NK-92 treated with Interleukin-12 subunit alpha and Interleukin-12 subunit beta, amount 100 ng/mL, for 24 hours (cell line): ENCODE measurements at regions not wholly inside any gene's neighbourhood (a gene's known extent, or its start where the extent isn't known, plus 50 kb on each side); places are given as distances from the start of the nearest gene placed in this dataset.

Experiments used
- DNase-seq: peaks from one replicate; lab custom pipeline; 2025; lab: John Stamatoyannopoulos, UW

DNA sequence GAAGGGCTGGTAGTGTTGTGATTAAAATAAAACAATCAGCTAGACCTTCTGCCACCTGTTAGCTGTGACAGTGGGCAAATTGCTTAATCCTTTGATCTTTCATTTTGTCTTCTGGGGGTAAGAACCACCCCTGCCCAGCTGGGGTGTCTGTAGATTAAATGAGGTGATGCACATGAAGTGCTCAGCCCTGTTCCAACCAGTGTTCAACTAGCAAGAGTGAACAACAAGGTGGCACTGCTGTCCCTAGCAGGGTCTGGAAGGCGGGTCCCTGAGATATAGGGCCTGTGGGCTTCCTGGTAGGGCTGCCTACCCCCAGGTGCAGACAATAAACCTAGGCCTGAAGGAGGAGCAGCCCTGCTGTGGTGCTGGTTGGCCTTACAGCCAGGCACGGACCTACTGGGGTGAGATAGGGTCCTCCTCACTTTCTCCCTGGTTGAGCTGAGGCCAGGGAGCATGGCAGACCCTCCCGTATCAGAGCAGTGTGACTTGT is 60.6 kb downstream of the ARL6IP4 start:
- no peak for DNase-seq

GRCh38 chr12:123040106-123040505 is 59.6 kb downstream of the ARL6IP4 start:
- no peak for DNase-seq

DNA sequence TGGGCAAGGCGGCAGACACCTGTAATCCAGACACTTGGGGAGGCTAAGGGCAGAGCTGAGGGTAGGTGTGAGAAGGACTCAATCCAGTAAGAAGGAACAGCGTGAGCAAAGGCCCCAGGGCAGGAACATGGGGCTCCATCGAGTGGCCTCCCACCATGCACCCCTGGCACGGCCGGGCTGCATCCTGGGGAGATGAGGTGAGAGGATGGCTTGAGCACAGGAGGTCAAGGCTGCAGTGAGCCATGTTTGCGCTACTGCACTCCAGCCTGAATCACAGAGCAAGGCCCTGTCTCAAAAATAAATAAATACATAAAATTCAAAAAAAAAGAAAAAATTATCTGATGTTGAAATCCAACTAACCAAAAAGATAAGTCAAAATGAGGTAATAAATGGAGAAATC is 58.5 kb downstream of the ARL6IP4 start:
- no peak for DNase-seq

DNA sequence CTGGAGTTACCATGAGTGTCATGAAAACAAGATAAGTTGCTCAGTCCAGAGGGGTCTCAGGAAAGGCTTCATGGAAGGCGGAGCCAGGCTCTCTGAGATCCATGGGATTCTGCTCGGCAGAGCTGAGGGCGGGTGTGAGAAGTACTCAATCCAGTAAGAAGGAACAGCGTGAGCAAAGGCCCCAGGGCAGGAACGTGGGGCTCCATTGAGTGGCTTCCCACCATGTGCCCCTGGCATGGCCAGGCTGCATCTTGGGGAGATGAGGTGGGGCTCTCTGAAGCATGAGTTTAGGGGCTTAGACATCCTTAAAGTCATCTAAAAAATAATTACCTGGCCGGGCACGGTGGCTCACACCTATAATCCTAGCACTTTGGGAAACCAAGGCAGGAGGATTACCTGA is 58.0 kb downstream of the ARL6IP4 start:
- DNase-seq: no peak

GRCh38 chr12:123037791-123038190 is 57.3 kb downstream of the ARL6IP4 start:
- DNase-seq: no peak

GRCh38 chr12:123036466-123037285 is 56.2 kb downstream of the ARL6IP4 start:
- DNase-seq: no peak

- no peak for DNase-seq
These were observed 55.4 kb downstream of the ARL6IP4 start for GRCh38 chr12:123035841-123036240.

DNA sequence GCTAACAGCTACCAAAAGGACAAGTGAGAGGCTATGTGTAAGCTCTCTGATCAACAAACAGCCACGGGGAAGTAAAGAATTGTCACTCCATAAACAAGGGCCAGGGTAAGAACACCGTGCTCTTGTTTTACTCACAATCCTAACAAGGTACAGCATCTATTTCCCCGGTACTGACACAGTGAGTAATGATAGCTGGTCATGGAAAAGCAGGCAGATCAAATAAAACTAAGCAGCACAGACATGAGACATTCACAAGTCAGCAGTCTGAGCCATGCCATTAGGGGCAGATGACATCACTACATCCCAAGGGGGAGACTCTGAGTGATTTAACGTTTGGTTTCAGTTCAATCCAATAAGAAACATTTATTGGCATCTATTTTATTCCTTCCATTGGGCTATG is 54.4 kb downstream of the ARL6IP4 start:
- DNase-seq: no peak

- no peak for DNase-seq
These were observed 53.6 kb downstream of the ARL6IP4 start for GRCh38 chr12:123034022-123034541.

DNA sequence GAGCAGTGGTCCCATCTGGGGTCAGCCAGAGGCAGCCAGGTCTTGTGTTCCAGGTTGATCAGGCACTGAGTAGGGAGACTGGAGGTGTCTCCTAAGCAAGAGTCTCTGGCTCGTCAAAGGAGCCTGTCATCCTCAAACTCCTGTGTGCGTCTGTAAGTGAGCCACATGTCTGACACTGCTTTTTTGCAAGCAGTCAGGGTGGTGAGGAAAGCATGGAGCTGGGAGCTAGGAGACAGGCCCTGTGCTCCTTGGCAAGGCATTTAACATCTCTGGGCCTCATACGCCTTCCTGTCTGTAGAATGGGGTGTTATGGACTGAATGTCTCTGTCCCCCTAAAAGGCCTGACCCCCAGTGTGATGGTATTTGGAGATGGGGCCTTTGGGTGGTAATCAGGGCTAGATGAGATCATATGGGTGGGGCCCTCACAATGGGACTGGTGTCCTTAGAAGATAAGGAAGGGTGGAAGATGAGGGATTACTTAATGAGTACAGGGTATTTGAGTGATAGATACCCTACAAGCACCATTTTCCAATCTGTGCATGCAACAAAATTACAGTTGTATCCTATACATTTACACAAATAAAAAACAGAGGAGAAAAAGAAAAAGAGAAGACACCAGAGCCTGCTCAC is 53.0 kb downstream of the ARL6IP4 start:
- DNase-seq: no peak

GRCh38 chr12:123032736-123033391 is 52.4 kb downstream of the ARL6IP4 start:
- DNase-seq: no peak
